ENCODE measurements at regions not wholly inside any gene's neighbourhood (a gene's known extent, or its start where the extent isn't known, plus 50 kb on each side); places are given as distances from the start of the nearest gene placed in this dataset.
A peak's percentile ranks its signal among the peaks of the same experiment; 100 is the strongest.

DNA sequence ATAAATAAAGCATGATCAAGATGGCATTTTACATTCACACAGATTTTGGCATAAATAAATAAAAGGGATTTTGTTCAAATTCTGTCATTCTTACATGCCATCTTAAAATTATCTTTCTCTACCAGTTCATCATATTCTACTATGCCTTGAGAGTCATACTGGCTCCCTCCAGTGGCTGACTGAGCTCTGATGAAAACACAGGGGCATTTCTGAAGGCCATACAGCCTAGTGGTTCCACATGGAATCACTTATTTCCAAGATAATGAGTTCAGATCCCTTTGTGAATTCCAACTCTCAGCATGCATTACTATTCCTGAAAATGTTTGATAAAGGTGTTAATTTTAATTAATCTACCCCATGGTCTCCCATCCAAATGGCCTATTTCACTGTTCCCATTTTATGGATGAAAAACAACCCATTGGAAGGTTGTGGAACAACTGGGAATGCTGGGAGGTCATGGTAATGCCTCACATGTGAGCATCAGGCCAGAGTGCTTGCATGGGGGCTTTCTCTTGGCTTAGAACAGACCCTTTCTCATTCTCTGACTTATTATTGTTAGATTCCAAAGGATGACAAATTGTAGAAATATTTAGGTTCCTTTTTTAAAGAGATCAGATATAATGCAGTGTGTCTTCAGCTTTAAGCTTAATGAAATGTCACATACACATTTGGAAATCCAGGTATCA lies 622.4 kb upstream of the PKN2 start:
- DNase-seq, result peak; percentile 18 to 30

- DNase-seq, result no peak
Observed at GRCh38 chr1:88062650-88063153, 621.4 kb upstream of the PKN2 start.

- DNase-seq, result no peak
Observed at GRCh38 chr1:88063605-88064004, 620.5 kb upstream of the PKN2 start.

- DNase-seq, result no peak
Observed at GRCh38 chr1:88068407-88068960, 615.6 kb upstream of the PKN2 start.

GRCh38 chr1:88070956-88071355 lies 613.1 kb upstream of the PKN2 start:
- DNase-seq, result no peak

GRCh38 chr1:88074661-88075060 lies 609.4 kb upstream of the PKN2 start:
- DNase-seq, result no peak

- no peak for DNase-seq
Observed at GRCh38 chr1:88075813-88076212, 608.3 kb upstream of the PKN2 start.

GRCh38 chr1:88079036-88079435 lies 605.0 kb upstream of the PKN2 start:
- no peak for DNase-seq

- DNase-seq, result no peak
Observed at GRCh38 chr1:88080875-88081274, 603.2 kb upstream of the PKN2 start.

- no peak for DNase-seq
Observed at GRCh38 chr1:88088481-88088880, 595.6 kb upstream of the PKN2 start.

DNA sequence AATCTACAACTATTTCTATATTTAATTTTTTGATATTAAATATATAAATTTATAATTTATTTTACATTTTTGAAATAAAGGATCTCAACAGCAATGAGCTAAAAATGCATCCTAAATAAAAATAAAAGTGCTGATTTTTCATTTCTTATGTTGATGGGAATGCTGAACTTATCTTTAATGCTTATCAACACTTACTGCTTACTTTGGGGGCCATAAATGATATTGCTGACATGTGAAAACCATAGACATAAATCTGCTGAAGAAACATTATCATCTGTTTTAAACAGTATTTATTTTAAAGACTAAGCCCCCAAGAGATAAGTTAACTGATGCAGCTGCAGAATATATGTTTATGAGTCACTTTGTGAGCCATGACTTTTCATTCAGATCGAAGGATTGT lies 594.1 kb upstream of the PKN2 start:
- no peak for DNase-seq

- no peak for DNase-seq
Observed at GRCh38 chr1:88098881-88099280, 585.2 kb upstream of the PKN2 start.

DNA sequence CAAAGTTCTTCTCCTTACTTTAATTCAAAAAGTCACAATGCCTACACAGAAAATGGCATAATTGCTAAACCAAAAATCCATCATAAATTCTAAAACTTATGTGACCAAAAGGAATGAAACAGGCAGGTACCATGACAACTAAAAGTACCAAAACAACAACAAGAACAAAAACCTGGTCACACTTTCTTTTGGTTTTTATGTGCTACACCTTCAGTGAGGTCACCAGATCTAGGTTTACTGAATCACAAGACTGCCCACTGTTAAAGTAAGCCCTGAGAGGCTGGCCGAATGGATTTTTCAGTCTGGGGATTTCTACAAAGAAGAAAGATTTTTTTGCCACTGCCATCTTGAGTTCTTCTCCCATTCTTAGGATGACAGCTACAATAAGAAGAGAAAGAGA lies 583.0 kb upstream of the PKN2 start:
- DNase-seq, result no peak

DNA sequence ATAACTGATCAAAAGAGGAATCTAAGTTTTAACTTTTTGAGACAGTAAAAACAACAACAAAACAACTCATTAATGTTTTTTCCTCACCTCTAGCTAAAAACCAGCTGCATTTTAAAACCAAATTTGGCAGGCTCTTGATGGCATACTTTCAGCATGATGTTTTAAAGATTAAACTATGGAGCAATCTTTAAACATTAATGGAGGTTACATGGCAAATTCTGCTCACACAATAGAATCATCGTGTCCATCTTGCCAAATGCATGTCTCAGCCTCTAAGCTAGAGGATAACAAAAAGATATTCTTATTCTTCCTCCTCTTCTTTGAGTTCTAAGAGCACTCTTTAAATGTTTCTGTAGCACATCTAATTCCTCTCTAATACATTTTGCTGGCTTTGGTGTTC lies 579.8 kb upstream of the PKN2 start:
- peak; percentile 41 to 43 for DNase-seq

DNA sequence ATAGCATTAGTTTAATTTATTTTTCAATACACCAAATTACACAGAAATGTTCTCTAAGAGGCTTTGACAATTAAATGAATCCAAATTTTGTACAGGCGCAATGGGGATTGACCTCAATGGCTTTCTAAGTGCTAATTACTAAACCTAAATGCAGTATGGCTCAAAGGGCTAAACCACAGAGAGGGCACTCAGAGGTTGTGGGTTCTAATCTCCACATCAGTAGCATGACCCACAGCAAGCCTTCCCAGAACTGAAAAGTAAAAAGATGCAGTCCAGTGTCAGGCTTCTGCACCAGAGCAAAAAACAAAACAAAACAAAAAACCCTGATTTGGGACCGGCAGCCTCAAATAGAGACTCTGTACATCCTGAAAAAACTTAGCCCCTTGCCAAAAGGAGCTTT lies 579.2 kb upstream of the PKN2 start:
- DNase-seq, result no peak

GRCh38 chr1:88111816-88112215 lies 572.3 kb upstream of the PKN2 start:
- no peak for DNase-seq

GRCh38 chr1:88117597-88117996 lies 566.5 kb upstream of the PKN2 start:
- DNase-seq, result no peak

- DNase-seq, result no peak
Observed at GRCh38 chr1:88118176-88118845, 565.8 kb upstream of the PKN2 start.

DNA sequence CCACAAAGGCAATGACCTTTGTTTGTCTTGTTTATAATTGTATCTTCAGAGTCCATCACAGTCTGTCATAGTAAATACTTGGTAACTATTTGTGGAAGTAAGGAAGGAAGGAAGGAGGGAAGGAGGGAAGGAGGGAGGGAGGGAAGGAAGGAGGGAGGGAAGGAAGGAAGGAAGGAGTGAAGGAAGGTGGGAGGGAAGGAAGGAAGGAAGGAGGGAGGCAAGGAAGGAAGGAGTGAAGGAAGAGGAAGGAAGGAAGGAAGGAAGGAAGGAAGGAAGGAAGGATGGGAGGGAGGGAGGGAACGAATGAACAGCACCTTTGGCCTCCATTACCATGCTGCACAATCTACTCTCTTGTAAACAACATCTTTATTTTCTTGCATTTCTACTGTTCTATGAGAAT lies 559.5 kb upstream of the PKN2 start:
- no peak for DNase-seq

DNA sequence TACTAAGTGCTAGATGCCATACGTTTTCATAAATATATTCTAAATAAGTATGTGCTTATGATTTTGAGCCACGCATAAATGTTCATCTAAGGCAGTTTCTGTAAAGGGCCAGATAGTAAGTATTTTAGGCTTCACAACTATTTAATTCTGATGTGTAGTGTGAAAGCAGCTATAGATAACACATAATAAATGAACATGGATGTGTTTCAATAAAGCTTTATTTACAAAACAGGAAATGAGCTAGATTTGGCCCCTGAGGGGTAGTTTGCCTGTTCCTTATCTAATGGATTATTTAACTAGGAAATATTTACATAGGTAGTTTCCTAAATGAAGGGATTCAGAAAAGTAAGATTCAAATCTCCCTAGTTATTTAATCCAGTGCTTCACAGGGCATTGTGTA lies 557.6 kb upstream of the PKN2 start:
- no peak for DNase-seq

DNA sequence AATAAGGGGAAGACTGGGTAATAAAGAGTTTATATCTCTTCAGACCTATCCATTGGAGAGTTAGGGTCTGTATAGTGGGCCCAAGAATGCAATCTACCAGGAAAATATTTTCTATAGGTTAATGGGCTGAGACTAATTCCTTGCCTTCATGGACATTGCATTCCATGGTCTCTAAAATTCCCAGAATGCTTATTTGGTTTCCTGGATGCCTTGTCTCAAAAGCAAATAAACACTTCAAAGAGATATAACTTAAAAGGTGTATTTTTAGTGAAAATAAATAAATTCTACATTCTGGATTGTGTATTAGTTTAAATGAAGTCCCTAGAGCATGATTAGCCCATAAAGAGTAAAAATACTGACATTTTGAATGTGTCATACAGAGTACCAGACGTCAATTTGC lies 550.1 kb upstream of the PKN2 start:
- DNase-seq, result no peak

- no peak for DNase-seq
Observed at GRCh38 chr1:88134983-88135921, 548.8 kb upstream of the PKN2 start.
